Esophagus muscularis mucosa (tissue), 4 donors: ENCODE measurements at regions not wholly inside any gene's neighbourhood (a gene's known extent, or its start where the extent isn't known, plus 50 kb on each side); places are given as distances from the start of the nearest gene placed in this dataset.

ENCODE experiments used
- CTCF ChIP-seq, 3 experiments: fragments of 200-600 bp in 2 of 3; fragments of 450-650 bp in 1 of 3; sonication (generic) in 2 of 3; IDR thresholded peaks; one replicate each; pipeline ENCODE4 v1.5.1; 2017 to 2019; ENCODE audit warnings: antibody characterized with exemption in 3 of 3, mild to moderate bottlenecking in 2 of 3, moderate library complexity in 1 of 3
- EP300 ChIP-seq: sonication (generic); formaldehyde crosslinking; IDR thresholded peaks from one replicate; pipeline ENCODE4 v1.6.1; 2017; ENCODE audit warnings: antibody characterized with exemption
- POLR2A ChIP-seq: fragments of 450-650 bp; IDR thresholded peaks from one replicate; pipeline ENCODE4 v1.6.1; 2017; ENCODE audit warnings: antibody characterized with exemption, moderate library complexity, mild to moderate bottlenecking, low read depth

GRCh38 chr1:57824535-57824934, 400.7 kb upstream of the DAB1 start:
- TF ChIP-seq CTCF (IDR thresholded peaks at IDR 0.05) (no peak), EP300 (no peak), POLR2A (no peak)
